ENCODE measurements at regions not wholly inside any gene's neighbourhood (a gene's known extent, or its start where the extent isn't known, plus 50 kb on each side); places are given as distances from the start of the nearest gene placed in this dataset.

- CTCF ChIA-PET, result no interaction called here
- no peak overlapping the region for H3K4me3 Mint-ChIP-seq
- no peak for TF ChIP-seq CTCF (IDR thresholded peaks at IDR 0.05)
- no peaks in the 10 kb centered on the region for H3K9me3 Mint-ChIP-seq
- ATAC-seq (ENCODE audit: low read depth), result no peak
- intact Hi-C loops (cut with micrococcal nuclease), result no loop called here
- no peaks in the 10 kb centered on the region for H3K36me3 Mint-ChIP-seq (ENCODE audit: low read depth)
- no peaks in the 10 kb centered on the region for H3K27me3 Mint-ChIP-seq
- DNase-seq, result no peak
- no peak overlapping the region for H3K27ac Mint-ChIP-seq
- H3K4me1 Mint-ChIP-seq, result no peaks in the 10 kb centered on the region
- POLR2A ChIA-PET, result no interaction called here
These were observed 368.2 kb upstream of the CITED2 start for GRCh38 chr6:139742671-139743070.

GRCh38 chr6:139738801-139739455 lies 364.5 kb upstream of the CITED2 start:
- ChIA-PET POLR2A (no interaction called here), CTCF (no interaction called here)
- no peak for DNase-seq
- no peak for ATAC-seq (ENCODE audit: low read depth)
- H3K9me3 Mint-ChIP-seq, result no peaks in the 10 kb centered on the region
- no peaks in the 10 kb centered on the region for H3K4me1 Mint-ChIP-seq
- intact Hi-C loops (cut with micrococcal nuclease), result no loop called here
- no peak overlapping the region for H3K4me3 Mint-ChIP-seq
- no peaks in the 10 kb centered on the region for H3K36me3 Mint-ChIP-seq (ENCODE audit: low read depth)
- no peak for TF ChIP-seq CTCF (IDR thresholded peaks at IDR 0.05)
- H3K27ac Mint-ChIP-seq, result no peak overlapping the region
- H3K27me3 Mint-ChIP-seq, result no peaks in the 10 kb centered on the region

- peaks cover 6% of the 10 kb centered on the region for H3K27me3 Mint-ChIP-seq
- no peak for TF ChIP-seq CTCF (IDR thresholded peaks at IDR 0.05)
- no peak overlapping the region for H3K27ac Mint-ChIP-seq
- H3K36me3 Mint-ChIP-seq (ENCODE audit: low read depth), result no peaks in the 10 kb centered on the region
- ChIA-PET CTCF (no interaction called here), POLR2A (no interaction called here)
- intact Hi-C loops (cut with micrococcal nuclease), result no loop called here
- DNase-seq (no peak), ATAC-seq (ENCODE audit: low read depth) (no peak)
- no peak overlapping the region for H3K4me3 Mint-ChIP-seq
- no peaks in the 10 kb centered on the region for H3K4me1 Mint-ChIP-seq
- H3K9me3 Mint-ChIP-seq, result no peaks in the 10 kb centered on the region
These were observed 362.0 kb upstream of the CITED2 start for GRCh38 chr6:139736325-139736906.

GRCh38 chr6:139732451-139732850 lies 358.0 kb upstream of the CITED2 start:
- intact Hi-C loops (cut with micrococcal nuclease), result no loop called here
- no peaks in the 10 kb centered on the region for H3K9me3 Mint-ChIP-seq
- ATAC-seq (ENCODE audit: low read depth) (no peak), DNase-seq (no peak)
- TF ChIP-seq CTCF (IDR thresholded peaks at IDR 0.05), result no peak
- peaks cover 6% of the 10 kb centered on the region for H3K27me3 Mint-ChIP-seq
- no peak overlapping the region for H3K27ac Mint-ChIP-seq
- CTCF ChIA-PET, result interaction anchor here (1.1 kb wide), 1 partner anchor 10 kb away, joined by 3 read pairs; no protein-coding TSS in a partner anchor
- H3K4me3 Mint-ChIP-seq, result no peak overlapping the region
- H3K4me1 Mint-ChIP-seq, result no peaks in the 10 kb centered on the region
- POLR2A ChIA-PET, result no interaction called here
- no peaks in the 10 kb centered on the region for H3K36me3 Mint-ChIP-seq (ENCODE audit: low read depth)

GRCh38 chr6:139730340-139730974 lies 356.0 kb upstream of the CITED2 start:
- DNase-seq (no peak), ATAC-seq (ENCODE audit: low read depth) (no peak)
- Mint-ChIP-seq H3K4me3 (no peak overlapping the region), H3K36me3 (ENCODE audit: low read depth) (no peaks in the 10 kb centered on the region), H3K9me3 (no peaks in the 10 kb centered on the region), H3K27ac (no peak overlapping the region), H3K4me1 (no peaks in the 10 kb centered on the region), H3K27me3 (peaks cover 6% of the 10 kb centered on the region)
- intact Hi-C loops (cut with micrococcal nuclease), result no loop called here
- CTCF ChIA-PET, result no interaction called here
- no peak for TF ChIP-seq CTCF (IDR thresholded peaks at IDR 0.05)
- POLR2A ChIA-PET, result no interaction called here
